Natural killer cell (primary cell): ENCODE measurements at regions not wholly inside any gene's neighbourhood (a gene's known extent, or its start where the extent isn't known, plus 50 kb on each side); places are given as distances from the start of the nearest gene placed in this dataset.

Source experiments
- ATAC-seq, 3 donors: fragments of 150-1000 bp in 2 of 3; fragments of 200-7000 bp in 1 of 3; cut with Tn5 transposase; 1 replicate in 1 of 3; 2 replicates in 2 of 3; pipeline ENCODE4 v1.10.0; 2021; ENCODE audit warnings: mild to moderate bottlenecking in 2 of 3, moderate library complexity in 2 of 3
- DNase-seq, 2 donors: peaks; one replicate each; pipeline versions ENCODE4 v3.0.0 to v3.0.0-alpha.2; 2013 to 2021; ENCODE audit warnings: mixed read lengths in 1 of 2
- H3K27ac ChIP-seq: one replicate; pipeline ENCODE4 v1.5.1; 2013; ENCODE audit warnings: mild to moderate bottlenecking, low read length
- H3K27me3 ChIP-seq: one replicate; pipeline ENCODE4 v1.6.1; 2013; ENCODE audit warnings: low read length; ENCODE audit not compliant: control insufficient read depth, insufficient read depth
- H3K36me3 ChIP-seq: one replicate; pipeline ENCODE4 v1.6.1; 2013; ENCODE audit warnings: low read length; ENCODE audit not compliant: control insufficient read depth, insufficient read depth
- H3K4me1 ChIP-seq: one replicate; pipeline ENCODE4 v1.6.1; 2013; ENCODE audit warnings: low read length; ENCODE audit not compliant: control insufficient read depth, insufficient read depth
- H3K4me3 ChIP-seq: one replicate; pipeline ENCODE4 v1.5.1; 2013; ENCODE audit warnings: low read length
- H3K9me3 ChIP-seq: one replicate; pipeline ENCODE4 v1.6.1; 2013; ENCODE audit warnings: low read length; ENCODE audit not compliant: control insufficient read depth, insufficient read depth
- H3K27ac Mint-ChIP-seq, 2 donors: one replicate each; pipeline ENCODE4 v1.8.0; 2022; ENCODE audit warnings: mild to moderate bottlenecking in 2 of 2, mixed read lengths in 2 of 2, moderate library complexity in 1 of 2
- H3K27me3 Mint-ChIP-seq, 2 donors: one replicate each; pipeline ENCODE4 v1.8.0; 2022; ENCODE audit warnings: low read depth in 2 of 2, mixed read lengths in 2 of 2
- H3K36me3 Mint-ChIP-seq: one replicate; pipeline ENCODE4 v1.8.0; 2022; ENCODE audit warnings: mixed read lengths
- H3K4me1 Mint-ChIP-seq, 2 donors: one replicate each; pipeline ENCODE4 v1.8.0; 2022; ENCODE audit warnings: mixed read lengths in 2 of 2
- H3K4me3 Mint-ChIP-seq: one replicate; pipeline ENCODE4 v1.8.0; 2022; ENCODE audit warnings: mild to moderate bottlenecking, moderate library complexity, mixed read lengths
- H3K9me3 Mint-ChIP-seq, 2 donors: one replicate each; pipeline ENCODE4 v1.8.0; 2022; ENCODE audit warnings: mixed read lengths in 2 of 2
- WGBS: methylation state at CpG from one replicate; pipeline ENCODE4 v1.1.7; 2013; ENCODE audit warnings: missing lambda C conversion rate; ENCODE audit not compliant: insufficient coverage; 5-methylcytosine and 5-hydroxymethylcytosine counted together
- intact Hi-C: fragments of 100-400 bp; cut with micrococcal nuclease; formaldehyde crosslinking; loops from one replicate; pipeline ENCODE4 v1.14.2; 2022
- TF ChIP-seq, protein P1 (sequence below): fragments of 200-600 bp; IDR thresholded peaks from one replicate; pipeline ENCODE4 v1.8.0; 2022; ENCODE audit warnings: antibody characterized with exemption

DNA sequence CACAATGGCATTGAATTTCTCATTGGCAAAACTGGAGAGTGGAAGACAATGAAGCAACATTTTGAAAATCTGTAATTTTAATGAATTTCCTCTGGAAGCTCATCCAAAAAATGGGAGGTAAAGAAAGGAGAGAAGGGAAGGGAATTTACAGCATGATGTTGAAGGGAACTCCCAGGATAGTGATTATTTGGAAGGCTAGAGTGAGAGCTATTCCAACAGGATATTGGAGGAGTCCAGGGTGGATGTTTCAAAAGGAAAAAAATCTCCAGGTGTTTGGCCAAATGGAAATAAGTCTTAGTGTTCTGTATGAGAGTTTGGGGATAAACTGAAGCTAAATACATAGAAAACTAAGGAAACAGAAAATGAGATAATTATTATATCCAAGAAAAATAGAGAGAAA is 106.2 kb downstream of the IZUMO3 start:
- peaks cover 15% of the 10 kb centered on the region for H3K36me3 Mint-ChIP-seq
- H3K27ac Mint-ChIP-seq: no peak overlapping the region
- ATAC-seq: no peak
- intact Hi-C loops: no loop called here
- no peaks in the 10 kb centered on the region for H3K27me3 Mint-ChIP-seq
- H3K4me1 ChIP-seq: no peaks in the 10 kb centered on the region
- H3K9me3 Mint-ChIP-seq: peaks cover 12 to 21% of the 10 kb centered on the region in 2 donors
- peaks cover 4% of the 10 kb centered on the region for H3K9me3 ChIP-seq
- H3K4me3 Mint-ChIP-seq: no peak overlapping the region
- H3K27ac ChIP-seq: no peak overlapping the region
- H3K36me3 ChIP-seq: no peaks in the 10 kb centered on the region
- no peaks in the 10 kb centered on the region for H3K4me1 Mint-ChIP-seq
- no peak for DNase-seq
- H3K4me3 ChIP-seq: no peak overlapping the region
- TF ChIP-seq, protein P1, sequence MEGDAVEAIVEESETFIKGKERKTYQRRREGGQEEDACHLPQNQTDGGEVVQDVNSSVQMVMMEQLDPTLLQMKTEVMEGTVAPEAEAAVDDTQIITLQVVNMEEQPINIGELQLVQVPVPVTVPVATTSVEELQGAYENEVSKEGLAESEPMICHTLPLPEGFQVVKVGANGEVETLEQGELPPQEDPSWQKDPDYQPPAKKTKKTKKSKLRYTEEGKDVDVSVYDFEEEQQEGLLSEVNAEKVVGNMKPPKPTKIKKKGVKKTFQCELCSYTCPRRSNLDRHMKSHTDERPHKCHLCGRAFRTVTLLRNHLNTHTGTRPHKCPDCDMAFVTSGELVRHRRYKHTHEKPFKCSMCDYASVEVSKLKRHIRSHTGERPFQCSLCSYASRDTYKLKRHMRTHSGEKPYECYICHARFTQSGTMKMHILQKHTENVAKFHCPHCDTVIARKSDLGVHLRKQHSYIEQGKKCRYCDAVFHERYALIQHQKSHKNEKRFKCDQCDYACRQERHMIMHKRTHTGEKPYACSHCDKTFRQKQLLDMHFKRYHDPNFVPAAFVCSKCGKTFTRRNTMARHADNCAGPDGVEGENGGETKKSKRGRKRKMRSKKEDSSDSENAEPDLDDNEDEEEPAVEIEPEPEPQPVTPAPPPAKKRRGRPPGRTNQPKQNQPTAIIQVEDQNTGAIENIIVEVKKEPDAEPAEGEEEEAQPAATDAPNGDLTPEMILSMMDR: no peak
- H3K27me3 ChIP-seq: no peaks in the 10 kb centered on the region

DNA sequence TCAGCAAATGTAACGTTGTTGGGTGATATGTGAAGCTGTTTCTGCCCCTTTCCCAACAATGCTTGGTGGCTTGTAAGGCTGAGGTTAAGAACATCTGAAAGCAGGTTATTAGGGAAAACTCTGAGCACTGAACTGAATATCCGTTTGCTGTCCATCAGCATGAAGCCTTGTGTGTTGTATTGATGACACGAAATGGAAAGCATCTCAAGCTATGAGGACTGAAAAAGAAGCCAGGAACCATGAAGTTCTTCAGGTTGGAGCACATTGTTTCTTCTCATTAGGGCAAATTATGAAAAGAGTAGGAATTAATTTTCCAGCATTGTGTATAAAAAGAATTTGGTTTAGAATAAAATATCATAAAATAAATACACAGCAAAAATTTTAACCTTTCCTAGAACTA is 106.8 kb downstream of the IZUMO3 start:
- Histone ChIP-seq H3K4me1 (no peaks in the 10 kb centered on the region), H3K4me3 (no peak overlapping the region), H3K27ac (no peak overlapping the region), H3K27me3 (no peaks in the 10 kb centered on the region), H3K9me3 (peaks cover 4% of the 10 kb centered on the region), H3K36me3 (no peaks in the 10 kb centered on the region)
- H3K27me3 Mint-ChIP-seq: no peaks in the 10 kb centered on the region
- H3K9me3 Mint-ChIP-seq: peaks cover 14 to 21% of the 10 kb centered on the region in 2 donors
- ATAC-seq (no peak), DNase-seq (no peak)
- no peak overlapping the region for H3K4me3 Mint-ChIP-seq
- H3K36me3 Mint-ChIP-seq: peaks cover 19% of the 10 kb centered on the region
- TF ChIP-seq, protein P1: no peak
- H3K4me1 Mint-ChIP-seq: no peaks in the 10 kb centered on the region
- H3K27ac Mint-ChIP-seq: no peak overlapping the region
- 82% methylated on average over 3 of the region's 3 CpGs for WGBS
- intact Hi-C loops: no loop called here

DNA sequence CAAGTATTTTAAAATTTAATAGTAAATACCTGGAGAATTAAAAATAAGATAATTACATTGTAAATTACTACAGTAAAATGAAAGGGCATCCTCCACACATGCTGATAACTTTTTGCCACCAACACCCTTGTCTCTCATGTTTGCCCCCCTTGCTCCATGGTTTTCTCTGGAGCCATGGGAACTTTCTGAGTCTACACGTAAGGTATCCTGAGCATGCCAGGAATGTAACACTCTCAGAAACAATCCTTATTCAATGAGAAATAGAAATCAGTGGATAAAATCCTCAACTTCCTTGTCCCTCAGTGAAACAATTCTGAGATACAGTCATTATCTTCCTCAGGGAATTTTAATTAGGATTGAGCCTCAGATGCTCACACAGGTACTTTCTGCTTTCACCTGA is 108.9 kb downstream of the IZUMO3 start:
- peaks cover 10% of the 10 kb centered on the region for H3K9me3 ChIP-seq
- H3K4me3 ChIP-seq: no peak overlapping the region
- H3K36me3 Mint-ChIP-seq: peaks cover 27% of the 10 kb centered on the region
- no peaks in the 10 kb centered on the region for H3K4me1 Mint-ChIP-seq
- no peak overlapping the region for H3K4me3 Mint-ChIP-seq
- H3K27me3 ChIP-seq: no peaks in the 10 kb centered on the region
- H3K27ac Mint-ChIP-seq: no peak overlapping the region
- intact Hi-C loops: no loop called here
- DNase-seq (no peak), ATAC-seq (no peak)
- H3K36me3 ChIP-seq: no peaks in the 10 kb centered on the region
- H3K9me3 Mint-ChIP-seq: peaks cover 15 to 17% of the 10 kb centered on the region in 2 donors
- H3K27ac ChIP-seq: no peak overlapping the region
- no peaks in the 10 kb centered on the region for H3K27me3 Mint-ChIP-seq
- TF ChIP-seq, protein P1: no peak
- WGBS: 100% methylated on average over 1 of the region's 1 CpG
- no peaks in the 10 kb centered on the region for H3K4me1 ChIP-seq

DNA sequence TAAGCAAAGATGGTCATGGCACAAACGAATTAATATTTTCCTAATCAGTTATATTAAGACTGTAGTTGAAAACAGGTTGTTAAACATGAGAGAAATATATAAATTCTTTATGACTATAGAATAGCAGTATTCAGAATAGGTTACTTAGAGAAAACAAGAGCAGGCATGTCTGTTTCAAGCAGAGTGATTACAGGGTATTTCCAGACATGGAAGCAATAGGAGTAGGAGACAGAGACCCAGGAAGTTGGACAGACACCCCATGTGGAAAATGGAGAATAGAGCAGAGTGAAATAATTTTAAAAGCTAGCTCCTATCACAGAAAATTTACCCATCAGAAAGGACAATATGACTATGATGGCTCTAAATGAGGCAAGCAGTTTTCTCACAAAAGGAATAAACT is 111.5 kb downstream of the IZUMO3 start:
- no peak overlapping the region for H3K4me3 ChIP-seq
- no peaks in the 10 kb centered on the region for H3K4me1 ChIP-seq
- H3K27ac ChIP-seq: no peak overlapping the region
- no peaks in the 10 kb centered on the region for H3K27me3 Mint-ChIP-seq
- no peak overlapping the region for H3K27ac Mint-ChIP-seq
- no peaks in the 10 kb centered on the region for H3K4me1 Mint-ChIP-seq
- intact Hi-C loops: no loop called here
- H3K36me3 ChIP-seq: no peaks in the 10 kb centered on the region
- DNase-seq: no peak
- H3K9me3 Mint-ChIP-seq: peaks cover 14% of the 10 kb centered on the region in 2 donors
- TF ChIP-seq, protein P1: no peak
- peaks cover 10% of the 10 kb centered on the region for H3K9me3 ChIP-seq
- H3K27me3 ChIP-seq: no peaks in the 10 kb centered on the region
- H3K4me3 Mint-ChIP-seq: no peak overlapping the region
- ATAC-seq: no peak
- peaks cover 22% of the 10 kb centered on the region for H3K36me3 Mint-ChIP-seq
- no CpG with 5 or more reads among the region's 1 CpG for WGBS
